ENCODE measurements at regions not wholly inside any gene's neighbourhood (a gene's known extent, or its start where the extent isn't known, plus 50 kb on each side); places are given as distances from the start of the nearest gene placed in this dataset.

- TF ChIP-seq REST (IDR thresholded peaks at IDR 0.05; ENCODE audit: insufficient read depth in 1 of 2, low read depth in 2 of 2, low read length in 2 of 2) (no peak), TAF1 (IDR thresholded peaks at IDR 0.05; ENCODE audit: borderline replicate concordance, insufficient read depth, low read length) (no peak), SIN3A (IDR thresholded peaks at IDR 0.05; ENCODE audit: borderline replicate concordance, insufficient read depth, low read length) (no peak), POLR2AphosphoS5 (IDR thresholded peaks at IDR 0.05; ENCODE audit: low read depth, low read length) (no peak), FOXP2 (optimal IDR thresholded peaks at IDR 0.05; ENCODE audit: borderline replicate concordance, extremely low read depth, extremely low read length, insufficient read depth) (no peak)
Observed at GRCh38 chr3:150114873-150115540, 144.3 kb upstream of the PFN2 start.

Data from PFSK-1 (cell line).